Erythroblast (primary cell): ENCODE measurements at regions not wholly inside any gene's neighbourhood (a gene's known extent, or its start where the extent isn't known, plus 50 kb on each side); places are given as distances from the start of the nearest gene placed in this dataset.

Experiments used
- GATA1 ChIP-seq: IDR thresholded peaks from 2 replicates; pipeline ENCODE4 v1.6.1; 2011; ENCODE audit warnings: low read depth, mild to moderate bottlenecking, control low read depth, low read length, moderate library complexity
- POLR2A ChIP-seq: IDR thresholded peaks from 2 replicates; pipeline ENCODE4 v1.6.1; 2011; ENCODE audit warnings: mild to moderate bottlenecking, low read length

- no peak for TF ChIP-seq GATA1
- TF ChIP-seq POLR2A, result no peak
These were observed 174.1 kb upstream of the SAMSN1 start for GRCh38 chr21:14720237-14720636.
